WTC11 (cell line): ENCODE measurements at regions not wholly inside any gene's neighbourhood (a gene's known extent, or its start where the extent isn't known, plus 50 kb on each side); places are given as distances from the start of the nearest gene placed in this dataset.
"Not testable (repeated sequence)": the region's sequence is repeated elsewhere in the genome, so short reads cannot be mapped to it uniquely, and the experiment has no call there.

Experiments used
- CBFB ChIP-seq: sonication (generic); formaldehyde crosslinking; IDR thresholded peaks from 2 replicates; pipeline ENCODE4 v1.8.1; 2022; ENCODE audit warnings: mild to moderate bottlenecking, low read depth, missing genetic modification reagents
- CREM ChIP-seq: sonication (generic); formaldehyde crosslinking; IDR thresholded peaks from 2 replicates; pipeline ENCODE4 v1.8.1; 2022; ENCODE audit warnings: mild to moderate bottlenecking, missing genetic modification reagents, moderate library complexity
- ESRRA ChIP-seq: sonication (generic); formaldehyde crosslinking; IDR thresholded peaks from 2 replicates; pipeline ENCODE4 v1.8.1; 2022; ENCODE audit warnings: mild to moderate bottlenecking, missing genetic modification reagents, borderline replicate concordance
- ETV6 ChIP-seq: sonication (generic); formaldehyde crosslinking; IDR thresholded peaks from 2 replicates; pipeline ENCODE4 v1.8.1; 2022; ENCODE audit warnings: mild to moderate bottlenecking, missing genetic modification reagents
- KAT7 ChIP-seq: sonication (generic); formaldehyde crosslinking; IDR thresholded peaks from 2 replicates; pipeline ENCODE4 v1.8.1; 2023; ENCODE audit warnings: missing genetic modification reagents, mild to moderate bottlenecking, borderline replicate concordance
- SOX15 ChIP-seq: fragments of 250-450 bp; sonication (Bioruptor Pico); IDR thresholded peaks from 2 replicates; pipeline ENCODE4 v1.9.0; 2021; ENCODE audit warnings: mild to moderate bottlenecking
- USF2 ChIP-seq: sonication (generic); formaldehyde crosslinking; IDR thresholded peaks from 2 replicates; pipeline ENCODE4 v1.8.1; 2023; ENCODE audit warnings: mild to moderate bottlenecking, missing genetic modification reagents, moderate library complexity
- TF ChIP-seq, protein P1 (sequence below): fragments of 200-600 bp; IDR thresholded peaks from 2 replicates; pipeline ENCODE4 v1.8.0; 2022; ENCODE audit warnings: antibody characterized with exemption

DNA sequence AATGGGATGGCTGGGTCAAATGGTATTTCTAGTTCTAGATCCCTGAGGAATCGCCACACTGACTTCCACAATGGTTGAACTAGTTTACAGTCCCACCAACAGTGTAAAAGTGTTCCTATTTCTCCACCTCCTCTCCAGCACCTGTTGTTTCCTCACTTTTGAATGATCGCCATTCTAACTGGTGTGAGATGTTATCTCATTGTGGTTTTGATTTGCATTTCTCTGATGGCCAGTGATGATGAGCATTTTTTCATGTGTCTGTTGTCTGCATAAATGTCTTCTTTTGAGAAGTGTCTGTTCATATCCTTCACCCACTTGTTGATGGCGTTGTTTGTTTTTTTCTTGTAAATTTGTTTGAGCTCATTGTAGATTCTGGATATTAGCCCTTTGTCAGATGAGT is 272.9 kb upstream of the GRAMD2B start:
- TF ChIP-seq, protein P1, sequence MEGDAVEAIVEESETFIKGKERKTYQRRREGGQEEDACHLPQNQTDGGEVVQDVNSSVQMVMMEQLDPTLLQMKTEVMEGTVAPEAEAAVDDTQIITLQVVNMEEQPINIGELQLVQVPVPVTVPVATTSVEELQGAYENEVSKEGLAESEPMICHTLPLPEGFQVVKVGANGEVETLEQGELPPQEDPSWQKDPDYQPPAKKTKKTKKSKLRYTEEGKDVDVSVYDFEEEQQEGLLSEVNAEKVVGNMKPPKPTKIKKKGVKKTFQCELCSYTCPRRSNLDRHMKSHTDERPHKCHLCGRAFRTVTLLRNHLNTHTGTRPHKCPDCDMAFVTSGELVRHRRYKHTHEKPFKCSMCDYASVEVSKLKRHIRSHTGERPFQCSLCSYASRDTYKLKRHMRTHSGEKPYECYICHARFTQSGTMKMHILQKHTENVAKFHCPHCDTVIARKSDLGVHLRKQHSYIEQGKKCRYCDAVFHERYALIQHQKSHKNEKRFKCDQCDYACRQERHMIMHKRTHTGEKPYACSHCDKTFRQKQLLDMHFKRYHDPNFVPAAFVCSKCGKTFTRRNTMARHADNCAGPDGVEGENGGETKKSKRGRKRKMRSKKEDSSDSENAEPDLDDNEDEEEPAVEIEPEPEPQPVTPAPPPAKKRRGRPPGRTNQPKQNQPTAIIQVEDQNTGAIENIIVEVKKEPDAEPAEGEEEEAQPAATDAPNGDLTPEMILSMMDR, result not testable (repeated sequence)
- not testable (repeated sequence) for TF ChIP-seq KAT7; CBFB (CRISPR knock-in tag); CREM; USF2; SOX15; ETV6 (CRISPR knock-in tag); ESRRA
